HG03103 (cell line): ENCODE measurements at regions not wholly inside any gene's neighbourhood (a gene's known extent, or its start where the extent isn't known, plus 50 kb on each side); places are given as distances from the start of the nearest gene placed in this dataset.

ENCODE experiments used
- ATAC-seq: cut with Tn5 transposase; IDR thresholded peaks from one replicate; pipeline ENCODE4 v1.9.1; 2021; ENCODE audit warnings: low read depth; ENCODE audit not compliant: unreplicated experiment

- no peak for ATAC-seq
Measured at GRCh38 chr3:46091741-46092701, 64.7 kb upstream of the XCR1 start.

GRCh38 chr3:46091046-46091445, 63.8 kb upstream of the XCR1 start:
- ATAC-seq, result no peak

DNA sequence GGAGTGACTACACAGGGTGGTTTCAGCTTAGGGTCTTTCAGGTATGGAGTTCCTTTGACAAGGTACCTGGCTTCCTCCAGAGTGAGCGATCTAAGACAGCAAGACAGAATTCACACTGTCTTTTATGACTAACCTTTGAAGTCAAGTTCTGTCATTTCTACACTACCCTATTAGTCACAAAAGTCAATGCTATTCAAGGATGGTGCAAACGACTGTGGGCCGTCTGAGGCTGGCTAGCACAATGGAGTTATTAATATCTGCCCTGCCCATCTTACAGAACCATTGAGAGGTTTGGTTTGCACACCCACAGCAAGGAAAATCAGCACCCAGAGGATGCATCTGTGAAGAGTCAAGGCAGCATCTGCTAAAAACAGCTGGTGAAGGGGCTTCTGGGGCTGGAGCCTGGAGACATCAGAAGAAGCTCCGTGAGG, 62.9 kb upstream of the XCR1 start:
- no peak for ATAC-seq

DNA sequence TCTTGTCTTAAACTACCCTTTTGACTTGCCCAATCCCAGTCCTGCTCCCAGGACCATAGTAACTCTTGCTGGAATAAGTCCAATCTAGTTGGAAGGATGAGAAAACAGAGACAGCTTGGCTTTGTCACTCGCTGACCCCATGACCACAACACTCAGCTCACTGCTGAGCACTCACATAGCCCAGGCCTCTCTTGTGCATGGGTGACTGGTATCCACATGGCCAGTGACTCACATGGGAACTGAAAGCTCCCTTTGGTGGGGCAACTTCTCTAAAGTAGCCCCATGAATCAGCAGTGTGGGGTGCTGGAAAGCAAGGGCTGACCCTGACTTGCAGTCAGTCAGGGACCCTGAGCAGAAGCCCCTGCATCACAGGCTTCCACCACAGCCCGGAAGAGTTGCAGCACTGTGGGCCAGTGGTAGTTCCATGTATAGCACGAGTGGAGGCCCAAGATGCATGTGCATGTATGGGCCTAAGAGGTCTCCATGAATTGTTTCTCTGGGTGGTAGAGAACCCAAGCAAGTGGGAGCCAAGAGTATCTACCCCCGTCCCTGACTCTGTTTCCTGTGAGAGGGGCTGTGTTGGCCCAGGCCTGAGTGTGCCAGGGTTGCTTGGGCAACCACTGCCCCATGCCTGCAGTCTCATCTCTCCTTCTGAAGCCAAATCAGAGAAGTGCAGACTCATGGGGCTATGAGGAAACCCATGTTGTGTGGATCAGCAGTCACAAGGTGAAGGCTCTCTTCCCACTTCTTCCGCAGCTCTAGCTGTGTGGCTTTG, 62.1 kb upstream of the XCR1 start:
- peak; percentile 55 for ATAC-seq

DNA sequence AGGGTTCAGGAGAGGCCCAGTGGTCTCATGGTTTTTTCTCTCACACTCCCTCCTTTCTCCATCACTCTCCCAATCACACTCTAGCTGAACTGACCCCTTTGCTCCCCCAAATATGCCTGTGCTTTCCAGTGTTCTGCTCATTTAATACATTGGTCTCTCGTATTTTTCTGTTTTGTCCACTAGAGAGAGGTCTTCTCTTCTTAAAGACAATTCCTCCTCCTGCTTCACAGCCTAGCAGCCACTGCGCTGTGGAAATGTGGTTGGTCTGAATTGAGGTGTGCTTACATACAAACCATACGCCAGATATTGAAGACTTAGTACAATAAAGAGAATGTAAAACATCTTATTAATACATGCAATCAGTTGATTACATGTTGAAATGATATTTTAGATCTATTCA, 60.6 kb upstream of the XCR1 start:
- no peak for ATAC-seq

GRCh38 chr3:46086986-46087385, 59.7 kb upstream of the XCR1 start:
- no peak for ATAC-seq

GRCh38 chr3:46086083-46086437, 58.8 kb upstream of the XCR1 start:
- no peak for ATAC-seq

- ATAC-seq, result no peak
Measured at GRCh38 chr3:46085421-46086082, 58.3 kb upstream of the XCR1 start.

- no peak for ATAC-seq
Measured at GRCh38 chr3:46083956-46084355, 56.7 kb upstream of the XCR1 start.

DNA sequence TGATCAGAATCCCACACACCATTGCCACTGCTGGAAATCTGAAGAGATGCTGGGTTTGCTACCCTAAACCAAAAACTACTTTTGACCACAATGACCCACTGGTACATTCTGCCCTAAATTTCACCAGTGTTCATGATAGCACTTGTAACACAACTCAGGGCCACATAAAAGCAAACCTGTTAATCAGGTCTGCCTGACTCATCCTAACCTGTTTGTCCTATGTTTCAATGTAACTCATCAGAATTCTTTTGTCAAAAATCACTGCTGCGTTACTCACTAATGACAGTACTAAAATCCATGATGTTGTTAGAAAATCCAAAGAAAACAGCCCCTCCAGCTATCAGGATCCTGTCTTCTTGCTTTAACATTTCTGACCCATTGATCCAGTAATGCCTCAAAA, 55.6 kb upstream of the XCR1 start:
- ATAC-seq, result no peak

GRCh38 chr3:46082021-46082420, 54.7 kb upstream of the XCR1 start:
- no peak for ATAC-seq

GRCh38 chr3:46080969-46081345, 53.7 kb upstream of the XCR1 start:
- no peak for ATAC-seq

- no peak for ATAC-seq
Measured at GRCh38 chr3:46080124-46080968, 53.1 kb upstream of the XCR1 start.

DNA sequence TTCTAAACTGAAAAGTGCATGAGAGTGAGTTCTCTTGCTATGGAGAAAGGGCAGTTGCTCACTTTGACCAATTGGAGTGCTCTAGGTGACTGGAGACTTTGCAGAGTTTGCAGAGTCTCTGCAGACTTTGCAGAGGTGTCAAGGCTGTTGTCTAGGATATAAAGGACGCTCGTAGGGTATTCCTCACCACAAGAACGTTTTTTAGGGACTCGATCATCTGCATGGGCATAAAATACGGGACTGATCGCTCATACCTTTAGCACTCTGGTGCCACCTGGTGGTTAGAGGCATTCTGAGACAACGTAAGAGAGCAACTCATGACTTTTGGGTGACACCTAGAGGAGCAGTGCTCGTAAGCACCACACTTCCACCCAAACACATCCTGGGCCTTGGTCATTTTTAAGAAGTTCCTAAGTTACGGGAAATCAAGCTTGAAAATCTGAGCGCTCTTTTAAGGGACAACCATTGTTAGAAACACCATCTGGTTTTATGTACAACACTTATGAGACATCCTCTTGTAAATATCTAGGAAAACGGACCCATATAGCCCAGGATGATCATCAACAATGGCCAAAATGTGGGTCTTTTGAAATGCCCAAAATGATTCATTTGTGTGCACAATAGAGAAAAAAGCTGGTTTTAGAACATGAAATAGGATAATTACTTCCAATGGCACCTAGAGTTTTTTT, 51.6 kb upstream of the XCR1 start:
- no peak for ATAC-seq
